SK-N-MC (cell line): ENCODE measurements at regions not wholly inside any gene's neighbourhood (a gene's known extent, or its start where the extent isn't known, plus 50 kb on each side); places are given as distances from the start of the nearest gene placed in this dataset.

Experiments used
- EZH2 ChIP-seq: fragments of 200-600 bp; sonication (generic); IDR thresholded peaks from one replicate; pipeline ENCODE4 v1.6.1; 2017; ENCODE audit warnings: antibody characterized with exemption
- FOXP2 ChIP-seq: optimal IDR thresholded peaks from 2 replicates; pipeline ENCODE3; 2011; ENCODE audit warnings: mild to moderate bottlenecking, moderate library complexity; ENCODE audit not compliant: insufficient read depth; ENCODE audit errors: extremely low read length, control extremely low read depth

DNA sequence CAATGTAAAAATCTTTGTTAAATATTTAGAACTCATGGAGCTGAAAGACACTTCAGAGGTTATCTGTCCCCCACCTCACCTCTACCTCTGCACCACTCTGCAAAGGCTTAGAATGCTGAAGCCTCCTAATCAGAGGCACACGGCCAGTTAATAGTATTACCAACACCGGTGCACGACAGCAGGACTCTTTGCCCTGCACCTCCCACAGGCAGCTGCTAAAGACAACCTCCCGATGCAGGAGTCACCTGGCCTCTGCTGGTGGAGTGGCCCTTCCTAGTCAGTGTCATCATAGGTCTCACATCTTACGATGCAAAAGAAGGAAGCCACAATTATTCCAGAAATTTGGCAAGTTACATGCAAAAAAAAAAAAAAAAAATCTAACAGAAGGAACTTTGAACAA, 66.6 kb upstream of the MGMT start:
- no peak for TF ChIP-seq FOXP2
- TF ChIP-seq EZH2 = no peak
